Breast epithelium (tissue), 3 donors: ENCODE measurements at regions not wholly inside any gene's neighbourhood (a gene's known extent, or its start where the extent isn't known, plus 50 kb on each side); places are given as distances from the start of the nearest gene placed in this dataset.

Experiments used
- CTCF ChIP-seq, 3 donors: fragments of 450-650 bp; IDR thresholded peaks; one replicate each; pipeline ENCODE4 v1.5.1; 2016 to 2017; ENCODE audit warnings: antibody characterized with exemption in 3 of 3, mild to moderate bottlenecking in 3 of 3, moderate library complexity in 3 of 3
- POLR2A ChIP-seq: fragments of 450-650 bp; IDR thresholded peaks from one replicate; pipeline ENCODE4 v1.6.1; 2016; ENCODE audit warnings: antibody characterized with exemption, mild to moderate bottlenecking, moderate library complexity
- POLR2AphosphoS5 ChIP-seq, 3 donors: sonication (generic); formaldehyde crosslinking; IDR thresholded peaks; one replicate each; pipeline ENCODE4 v1.6.1; 2017; ENCODE audit warnings: antibody characterized with exemption in 3 of 3

GRCh38 chr9:73893230-73893629 lies 603.9 kb upstream of the RORB start:
- no peak for TF ChIP-seq CTCF (IDR thresholded peaks at IDR 0.05)
- no peak for TF ChIP-seq POLR2A
- TF ChIP-seq POLR2AphosphoS5 (IDR thresholded peaks at IDR 0.05): no peak
